Kidney (tissue), 13 donors: ENCODE measurements at regions not wholly inside any gene's neighbourhood (a gene's known extent, or its start where the extent isn't known, plus 50 kb on each side); places are given as distances from the start of the nearest gene placed in this dataset.

ENCODE experiments used
- DNase-seq, 5 donors: peaks; one replicate each; pipeline ENCODE4 v3.0.0-alpha.2; 2013 to 2020
- FAIRE-seq: peaks from 2 replicates; lab custom pipeline; 2012; peaks lifted over from hg19 to GRCh38; lab: Jason Lieb, UNC
- H3K27ac ChIP-seq, 2 donors: one replicate each; pipeline ENCODE4 v1.7.0; 2013; ENCODE audit warnings: low read depth in 2 of 2, low read length in 2 of 2, inconsistent platforms in 1 of 2
- H3K27me3 ChIP-seq: one replicate; pipeline ENCODE4 v1.7.1; 2013; ENCODE audit warnings: low read length, inconsistent platforms; ENCODE audit not compliant: control insufficient read depth, insufficient read depth
- H3K36me3 ChIP-seq, 3 donors: one replicate each; pipeline versions ENCODE4 v1.7.0 to v1.7.1; 2013; ENCODE audit warnings: low read length in 3 of 3, control low read depth in 1 of 3, inconsistent platforms in 1 of 3; ENCODE audit not compliant: insufficient read depth in 3 of 3, control insufficient read depth in 2 of 3
- H3K4me1 ChIP-seq, 3 donors: one replicate each; pipeline versions ENCODE4 v1.7.0 to v1.7.1; 2013; ENCODE audit warnings: low read length in 3 of 3, inconsistent platforms in 1 of 3, low read depth in 1 of 3; ENCODE audit not compliant: control insufficient read depth in 2 of 3, insufficient read depth in 2 of 3
- H3K4me3 ChIP-seq, 3 donors: one replicate each; pipeline versions ENCODE4 v1.7.0 to v1.8.1; 2013; ENCODE audit warnings: low read length in 3 of 3, control low read depth in 1 of 3, inconsistent platforms in 1 of 3
- H3K9ac ChIP-seq, 3 donors: one replicate each; pipeline versions ENCODE4 v1.7.0 to v1.7.1; 2013; ENCODE audit warnings: low read length in 3 of 3, control low read depth in 1 of 3, inconsistent platforms in 1 of 3
- H3K9me3 ChIP-seq, 3 donors: one replicate each; pipeline versions ENCODE4 v1.7.0 to v1.7.1; 2013; ENCODE audit warnings: low read length in 3 of 3, control low read depth in 1 of 3, inconsistent platforms in 1 of 3; ENCODE audit not compliant: control insufficient read depth in 2 of 3, insufficient read depth in 1 of 3
- intact Hi-C: fragments of 100-400 bp; cut with DNase I; formaldehyde crosslinking; loops from one replicate; pipeline ENCODE4 v1.11.1; 2022
- TF ChIP-seq, protein P1 (sequence below): IDR thresholded peaks from 3 replicates; pipeline ENCODE4 v1.5.1; 2012; ENCODE audit warnings: mild to moderate bottlenecking, moderate library complexity, borderline replicate concordance; ENCODE audit not compliant: insufficient read depth; ENCODE audit errors: extremely low read depth
- donor health status: control.
- donor health status: control.
- donor health status: control.
- donor health status: control.
- donor health status: control.
- donor health status: DM: yes; HTN: yes; CAD: no.
- donor health status: Normal renal cell carcinoma (clear cell type).

- TF ChIP-seq, protein P1, sequence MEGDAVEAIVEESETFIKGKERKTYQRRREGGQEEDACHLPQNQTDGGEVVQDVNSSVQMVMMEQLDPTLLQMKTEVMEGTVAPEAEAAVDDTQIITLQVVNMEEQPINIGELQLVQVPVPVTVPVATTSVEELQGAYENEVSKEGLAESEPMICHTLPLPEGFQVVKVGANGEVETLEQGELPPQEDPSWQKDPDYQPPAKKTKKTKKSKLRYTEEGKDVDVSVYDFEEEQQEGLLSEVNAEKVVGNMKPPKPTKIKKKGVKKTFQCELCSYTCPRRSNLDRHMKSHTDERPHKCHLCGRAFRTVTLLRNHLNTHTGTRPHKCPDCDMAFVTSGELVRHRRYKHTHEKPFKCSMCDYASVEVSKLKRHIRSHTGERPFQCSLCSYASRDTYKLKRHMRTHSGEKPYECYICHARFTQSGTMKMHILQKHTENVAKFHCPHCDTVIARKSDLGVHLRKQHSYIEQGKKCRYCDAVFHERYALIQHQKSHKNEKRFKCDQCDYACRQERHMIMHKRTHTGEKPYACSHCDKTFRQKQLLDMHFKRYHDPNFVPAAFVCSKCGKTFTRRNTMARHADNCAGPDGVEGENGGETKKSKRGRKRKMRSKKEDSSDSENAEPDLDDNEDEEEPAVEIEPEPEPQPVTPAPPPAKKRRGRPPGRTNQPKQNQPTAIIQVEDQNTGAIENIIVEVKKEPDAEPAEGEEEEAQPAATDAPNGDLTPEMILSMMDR: no peak
- Histone ChIP-seq H3K27ac (no peak overlapping the region), H3K4me3 (no peak overlapping the region), H3K4me1 (peaks cover 0 to 2% (median 0%) of the 10 kb centered on the region in 3 donors), H3K9me3 (no peaks in the 10 kb centered on the region), H3K9ac (no peak overlapping the region), H3K27me3 (no peaks in the 10 kb centered on the region), H3K36me3 (no peaks in the 10 kb centered on the region)
- intact Hi-C loops: no loop called here
- FAIRE-seq (no peak), DNase-seq (peak in 1 of 5 donors; percentile 26)
These were observed 80.5 kb upstream of the TBX3 start for GRCh38 chr12:114764510-114764909.

- H3K9me3 ChIP-seq: no peaks in the 10 kb centered on the region
- no peak overlapping the region for H3K27ac ChIP-seq
- no peak overlapping the region for H3K9ac ChIP-seq
- intact Hi-C loops: no loop called here
- H3K4me3 ChIP-seq: no peak overlapping the region
- H3K36me3 ChIP-seq: no peaks in the 10 kb centered on the region
- TF ChIP-seq, protein P1: no peak
- H3K4me1 ChIP-seq: no peaks in the 10 kb centered on the region
- FAIRE-seq: no peak
- no peaks in the 10 kb centered on the region for H3K27me3 ChIP-seq
- peak in 1 of 5 donors; percentile 62 for DNase-seq
These were observed 78.6 kb upstream of the TBX3 start for GRCh38 chr12:114762490-114763110.

- H3K4me1 ChIP-seq: no peaks in the 10 kb centered on the region
- H3K27me3 ChIP-seq: no peaks in the 10 kb centered on the region
- H3K9ac ChIP-seq: no peak overlapping the region
- H3K27ac ChIP-seq: no peak overlapping the region
- intact Hi-C loops: no loop called here
- TF ChIP-seq, protein P1: no peak
- no peaks in the 10 kb centered on the region for H3K9me3 ChIP-seq
- H3K4me3 ChIP-seq: no peak overlapping the region
- no peak for FAIRE-seq
- no peaks in the 10 kb centered on the region for H3K36me3 ChIP-seq
- no peak for DNase-seq
These were observed 76.3 kb upstream of the TBX3 start for GRCh38 chr12:114760151-114760877.
